GM21717 (cell line): ENCODE measurements at regions not wholly inside any gene's neighbourhood (a gene's known extent, or its start where the extent isn't known, plus 50 kb on each side); places are given as distances from the start of the nearest gene placed in this dataset.
"Not testable (repeated sequence)": the region's sequence is repeated elsewhere in the genome, so short reads cannot be mapped to it uniquely, and the experiment has no call there.

Source experiments
- ATAC-seq: cut with Tn5 transposase; IDR thresholded peaks from one replicate; pipeline ENCODE4 v1.9.1; 2021; ENCODE audit warnings: mild to moderate bottlenecking, moderate library complexity; ENCODE audit not compliant: unreplicated experiment

DNA sequence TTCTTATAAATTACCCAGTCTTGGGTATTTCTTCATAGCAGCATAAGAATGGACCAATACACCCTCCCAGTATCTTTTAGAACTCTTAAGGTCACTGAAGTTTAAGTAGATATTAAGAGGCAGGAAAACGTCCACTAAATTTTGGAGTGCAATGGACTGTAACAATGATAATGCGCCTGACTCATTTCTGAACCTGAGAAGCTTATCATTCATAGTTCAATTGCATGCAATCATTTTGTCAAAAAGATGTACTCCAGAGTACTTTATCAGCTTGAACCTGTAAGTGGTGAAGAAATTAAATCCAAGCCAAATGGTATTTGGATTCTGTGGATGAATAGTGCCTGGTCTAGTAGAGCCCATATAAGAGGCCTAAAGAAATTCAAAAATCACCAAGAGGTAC, 196.5 kb upstream of the CDH9 start:
- ATAC-seq: no peak

DNA sequence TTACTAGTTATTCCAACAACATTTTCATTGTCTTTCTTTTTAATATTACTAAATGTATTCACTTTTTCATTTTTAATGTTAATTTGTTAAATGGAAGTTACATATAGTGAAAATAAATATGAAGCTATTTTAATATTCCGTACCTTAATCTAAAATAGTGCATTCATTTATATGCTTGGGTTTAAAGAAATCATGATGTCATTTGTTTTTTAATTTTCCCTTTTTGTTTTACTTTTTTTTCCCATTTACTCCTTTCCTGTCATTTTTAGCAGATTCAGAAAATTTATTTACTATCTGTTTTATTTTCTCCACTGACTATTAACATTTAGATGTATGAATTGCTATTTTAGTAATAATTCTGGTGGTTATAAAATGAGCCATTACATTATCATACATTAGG, 183.0 kb upstream of the CDH9 start:
- ATAC-seq: no peak

DNA sequence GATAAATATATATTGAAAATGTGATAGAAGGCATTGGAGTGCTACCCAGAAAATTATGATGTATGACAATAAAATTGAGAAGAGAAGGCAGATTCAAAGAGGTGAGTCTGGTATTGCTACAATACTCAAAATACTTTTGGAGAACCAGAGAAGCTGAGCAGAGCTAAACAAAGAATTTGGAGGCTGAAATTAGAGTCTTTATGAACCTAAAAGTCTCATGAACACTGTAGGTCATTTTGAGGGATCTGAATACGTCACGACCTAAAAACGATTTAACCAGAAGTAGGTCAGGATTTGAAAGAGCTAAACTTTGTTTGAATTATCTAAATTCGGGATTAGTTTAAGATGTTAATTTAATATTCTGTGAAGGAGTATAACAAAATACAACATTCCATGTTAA, 182.4 kb upstream of the CDH9 start:
- ATAC-seq: no peak

DNA sequence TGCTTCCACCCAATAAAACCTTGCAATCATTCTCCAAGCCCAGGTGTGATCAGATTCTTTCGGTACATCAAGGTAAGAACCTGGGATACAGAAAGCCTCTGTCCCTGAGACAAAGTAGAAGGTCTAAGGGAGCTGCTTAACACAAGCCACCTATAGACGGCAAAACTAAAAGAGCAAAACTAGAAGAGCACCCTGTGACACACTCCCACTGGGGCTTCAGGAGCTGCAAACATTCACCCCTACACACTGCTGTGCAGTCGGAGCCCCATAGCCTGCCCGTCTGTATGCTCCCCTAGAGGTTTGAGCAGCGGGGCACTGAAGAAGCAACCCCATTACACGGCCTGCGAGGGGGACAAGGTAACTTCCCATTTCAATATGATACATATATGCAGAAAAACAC, 179.6 kb upstream of the CDH9 start:
- ATAC-seq: no peak

DNA sequence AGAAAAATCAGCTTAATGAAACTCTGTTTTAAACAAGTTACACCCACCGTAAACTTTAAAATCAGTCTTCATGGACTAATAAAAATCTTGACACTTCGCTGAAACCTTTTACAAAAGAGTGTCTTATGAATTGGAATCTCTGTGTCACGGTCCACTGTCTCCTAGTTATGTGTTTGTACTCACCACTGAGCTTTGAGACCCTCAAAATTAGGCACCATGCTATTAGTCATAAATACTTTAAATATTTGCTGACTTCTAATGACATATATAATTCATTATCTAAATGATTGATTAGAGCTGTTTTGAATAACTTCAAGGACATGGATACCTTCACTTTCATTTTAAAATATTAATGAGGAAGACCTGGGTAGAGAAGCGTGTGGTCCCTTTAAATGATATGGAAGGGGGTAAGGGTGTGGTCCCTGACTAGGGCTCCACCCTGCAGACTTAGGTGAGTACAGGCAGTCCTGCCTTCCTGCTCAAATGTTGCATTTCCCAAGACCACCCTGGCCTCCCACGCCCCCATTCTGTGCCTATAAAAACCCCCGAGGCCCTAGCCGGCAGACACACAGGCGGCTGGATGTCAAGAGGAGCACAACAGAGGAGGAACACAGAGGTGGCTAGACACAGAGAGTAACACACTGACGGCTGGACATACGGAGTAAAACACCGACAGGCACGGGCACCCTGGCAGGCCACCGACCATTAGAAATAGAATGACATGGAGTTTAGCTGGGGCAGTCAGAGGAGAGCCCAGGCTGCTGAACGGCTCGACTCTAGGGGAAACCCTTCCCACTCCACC, 179.0 kb upstream of the CDH9 start:
- ATAC-seq: no peak

DNA sequence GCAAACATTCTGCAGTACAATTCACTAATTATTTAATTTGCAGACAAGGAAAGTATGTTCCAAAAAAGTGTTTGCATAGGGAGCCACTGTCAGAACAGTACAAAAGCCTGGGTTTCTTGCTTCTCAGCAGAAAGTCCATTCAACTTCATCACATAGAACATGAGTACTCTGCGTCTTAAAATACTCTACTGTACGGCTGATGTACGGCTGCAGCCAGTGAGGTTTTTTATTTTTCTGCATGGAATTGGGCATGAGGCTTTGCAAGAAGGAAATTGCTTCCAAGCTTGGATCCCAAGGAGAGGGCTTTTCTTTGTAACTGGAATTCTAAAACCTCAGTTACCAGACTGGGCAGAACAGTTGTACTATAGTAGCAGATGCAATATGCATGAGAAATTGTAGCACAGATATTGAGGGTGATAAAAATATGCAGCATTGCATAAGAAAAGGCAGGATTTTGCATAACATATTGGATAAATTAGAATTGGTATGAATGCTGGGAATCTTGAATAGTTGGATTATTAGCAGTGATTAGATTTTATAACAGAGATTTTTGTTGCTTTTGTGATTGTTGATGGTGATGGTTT, 178.1 kb upstream of the CDH9 start:
- no peak for ATAC-seq

DNA sequence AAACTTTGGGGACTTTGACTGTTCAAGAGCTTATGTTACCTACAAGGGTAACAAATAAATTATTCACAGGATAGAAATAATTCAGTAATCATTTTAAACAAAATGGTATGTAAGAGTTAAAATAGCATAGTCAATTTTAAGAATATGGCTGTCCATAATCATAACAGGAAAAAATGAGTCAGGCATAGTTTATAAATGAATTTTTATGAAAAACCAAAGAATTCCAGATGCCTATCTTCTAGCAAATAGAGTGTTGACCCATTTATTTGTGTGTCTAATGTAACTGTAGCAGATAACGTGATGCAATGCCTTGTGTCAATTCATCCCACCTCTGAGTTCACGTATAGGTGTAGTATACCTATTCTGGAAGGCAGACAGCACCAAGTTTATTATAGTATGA, 169.7 kb upstream of the CDH9 start:
- ATAC-seq: no peak

DNA sequence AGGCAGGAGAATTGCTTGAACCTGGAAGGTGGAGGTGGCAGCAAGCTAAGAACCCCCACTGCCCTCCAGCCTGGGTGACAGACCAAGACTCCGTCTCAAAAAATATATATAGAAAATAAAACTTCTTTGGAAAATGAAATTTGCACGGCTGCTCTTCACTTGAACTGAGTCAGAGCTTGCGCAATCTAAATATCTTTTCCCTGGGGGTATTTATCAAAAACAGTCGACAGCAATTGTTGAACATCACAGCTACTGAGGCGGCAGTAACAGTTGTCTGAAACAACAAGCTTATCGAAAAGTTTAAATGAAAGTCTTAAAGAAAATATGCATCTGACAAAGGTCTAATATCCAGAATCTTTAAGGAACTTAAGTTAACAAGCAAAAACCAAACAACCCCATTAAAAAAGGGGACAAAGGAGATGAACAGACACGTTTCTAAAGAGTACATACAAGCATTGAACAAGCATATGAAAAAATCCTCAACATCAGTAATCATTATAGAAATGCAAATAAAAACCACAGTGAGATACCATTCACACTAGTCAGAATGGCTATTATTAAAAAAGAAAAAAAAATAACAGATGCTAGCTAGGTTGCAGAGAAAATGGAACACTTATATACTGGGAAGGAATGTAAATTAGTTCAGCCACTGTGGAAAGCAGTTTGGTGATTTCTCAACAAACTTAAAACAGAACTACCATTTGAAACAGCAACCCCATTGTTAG, 153.6 kb upstream of the CDH9 start:
- ATAC-seq: no peak

DNA sequence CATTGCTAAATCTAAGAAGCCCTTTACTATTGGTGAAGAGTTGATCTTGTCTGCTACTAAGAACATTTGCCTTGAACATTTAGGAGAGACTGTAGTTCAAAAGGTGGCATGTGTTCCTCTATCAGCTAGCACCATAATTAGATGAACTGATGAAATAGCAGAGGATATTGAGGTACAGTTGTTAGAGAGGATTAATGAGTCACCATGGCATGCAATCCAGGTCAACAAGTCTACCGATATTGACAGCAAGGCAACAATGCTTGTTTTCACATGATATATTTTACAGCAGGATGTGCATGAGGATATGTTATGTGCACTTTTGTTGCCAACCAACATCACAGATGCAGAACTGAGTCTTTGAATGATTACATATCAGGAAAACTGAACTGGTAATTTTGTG, 134.3 kb upstream of the CDH9 start:
- no peak for ATAC-seq

DNA sequence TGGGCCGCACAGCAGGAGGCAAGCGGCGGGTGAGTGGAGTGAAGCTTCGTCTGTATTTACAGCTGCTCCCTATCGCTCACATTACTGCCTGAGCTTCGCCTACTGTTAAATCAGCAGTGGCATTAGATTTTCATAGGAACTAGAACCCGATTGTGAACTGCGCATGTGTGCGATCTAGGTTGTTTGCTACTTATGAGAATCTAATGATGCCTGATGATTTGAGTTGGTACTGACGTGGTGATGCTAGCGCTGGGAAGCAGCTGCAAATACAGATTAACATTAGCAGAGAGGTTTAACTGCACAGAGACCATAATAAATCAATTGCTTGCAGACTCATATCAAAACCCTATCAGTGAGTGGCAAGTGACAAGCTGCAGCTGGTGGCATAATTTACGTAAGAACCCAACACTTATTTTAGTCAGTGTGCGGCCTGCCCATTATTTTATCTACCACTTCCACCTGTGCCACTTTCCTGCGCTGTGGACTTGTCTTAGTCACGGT, 133.4 kb upstream of the CDH9 start:
- no peak for ATAC-seq

DNA sequence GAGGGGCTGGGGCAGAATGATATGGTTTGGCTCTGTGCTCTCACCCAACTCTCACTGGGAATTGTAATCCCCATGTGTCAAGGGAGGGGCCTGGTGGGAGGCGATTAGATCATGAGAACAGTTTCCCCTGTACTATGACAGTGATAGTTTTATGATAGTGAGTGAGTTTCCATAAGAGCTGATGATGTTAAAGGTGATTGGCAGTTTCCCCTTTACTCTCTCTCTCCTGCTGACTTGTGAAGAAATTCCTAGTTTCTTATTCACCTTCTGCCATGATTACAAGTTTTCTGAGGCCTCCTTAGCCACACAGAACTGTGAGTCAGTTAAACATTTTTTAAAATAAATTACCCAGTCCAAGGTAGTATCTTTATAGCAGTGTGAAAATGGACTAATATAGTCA, 120.4 kb upstream of the CDH9 start:
- ATAC-seq: no peak

DNA sequence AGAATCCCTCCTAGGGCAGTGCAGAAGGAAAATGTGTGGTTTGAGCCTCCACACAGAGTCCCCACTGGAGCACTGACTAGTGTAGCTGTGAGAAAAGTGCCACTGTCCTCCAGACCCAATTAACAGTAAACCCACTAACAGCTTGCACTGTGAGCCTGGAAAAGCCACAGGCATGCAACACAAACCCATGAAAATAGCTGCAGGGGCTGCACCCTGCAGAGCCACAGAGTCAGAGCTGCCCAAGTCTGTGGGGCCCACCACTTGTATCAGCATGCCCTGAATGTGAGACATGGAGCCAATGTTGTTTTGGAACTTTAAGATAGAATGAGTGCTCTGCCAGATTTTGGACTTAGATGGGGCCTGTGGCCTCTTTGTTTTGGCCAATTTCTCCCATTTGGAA, 119.8 kb upstream of the CDH9 start:
- ATAC-seq: no peak

DNA sequence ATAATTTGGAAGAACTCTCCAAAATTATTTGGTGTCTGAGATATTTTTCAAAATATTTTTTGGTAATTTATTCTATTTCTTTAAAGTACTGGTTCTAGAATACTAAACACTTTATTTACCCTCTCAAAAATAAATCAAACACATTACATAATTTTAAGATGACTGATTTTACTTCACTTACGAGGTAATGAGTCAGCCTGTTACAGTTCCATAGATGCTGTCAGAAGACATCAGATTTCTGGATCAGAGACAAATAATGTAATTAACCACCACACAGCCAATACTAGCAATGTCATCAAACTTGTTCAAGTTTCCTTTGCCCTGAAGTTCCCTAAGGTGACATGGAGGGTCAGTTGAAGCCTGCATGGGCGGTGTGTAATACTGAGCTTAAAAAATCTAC, 106.1 kb upstream of the CDH9 start:
- no peak for ATAC-seq

DNA sequence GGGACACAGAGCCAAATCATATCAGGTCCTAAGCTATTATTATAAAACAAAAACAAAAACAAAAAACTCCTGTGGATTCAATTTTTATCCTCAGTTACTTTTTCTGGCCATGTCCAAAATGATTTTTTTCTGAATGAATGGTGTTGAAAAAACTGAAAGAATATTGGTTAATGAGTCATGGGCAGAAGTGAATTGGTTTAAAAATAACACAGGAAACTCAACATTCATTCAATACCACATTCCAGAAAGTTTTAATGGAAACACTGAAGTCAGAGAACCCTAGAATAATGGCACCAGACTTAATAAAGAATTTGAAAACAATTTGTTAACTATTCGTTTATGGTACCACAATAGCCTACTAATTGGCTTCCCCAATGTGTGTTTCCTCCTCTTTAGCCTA, 102.4 kb upstream of the CDH9 start:
- ATAC-seq: no peak

DNA sequence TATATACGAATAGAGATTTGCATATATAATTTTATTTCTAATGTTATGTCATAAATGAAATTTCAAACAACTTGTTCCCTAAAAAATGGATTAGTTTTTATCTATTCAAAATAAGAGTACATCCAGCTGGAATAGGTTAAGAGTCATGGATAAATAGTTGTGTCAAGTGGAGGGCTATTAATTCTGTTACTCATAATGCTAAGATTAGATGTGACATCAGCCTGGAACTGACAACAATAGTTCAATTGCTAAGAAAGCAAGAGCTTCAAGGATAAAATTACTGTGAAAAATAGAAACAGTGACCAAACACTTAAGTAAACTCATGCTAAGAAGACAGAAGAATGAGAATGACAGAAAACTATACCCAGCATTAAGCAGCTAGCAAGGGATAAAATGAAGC, 92.2 kb upstream of the CDH9 start:
- no peak for ATAC-seq

DNA sequence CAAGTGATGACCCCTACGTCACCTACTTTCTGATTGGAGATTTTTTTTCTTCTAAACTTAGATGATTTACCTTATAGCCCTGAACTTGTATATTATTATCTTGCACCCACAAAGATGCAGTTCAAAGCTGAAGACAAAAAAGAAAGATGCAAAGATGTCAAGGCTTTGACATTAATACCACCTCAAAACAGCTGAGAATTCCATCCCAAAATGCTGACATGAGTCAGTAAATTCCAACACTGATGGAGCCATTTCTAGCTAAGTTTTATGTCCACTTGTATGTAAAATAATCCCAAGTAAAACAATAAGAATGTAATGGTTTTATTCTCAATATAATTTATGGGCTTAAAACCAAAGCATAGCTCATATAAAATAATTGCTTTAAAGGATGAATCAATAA, 91.5 kb upstream of the CDH9 start:
- ATAC-seq: no peak

DNA sequence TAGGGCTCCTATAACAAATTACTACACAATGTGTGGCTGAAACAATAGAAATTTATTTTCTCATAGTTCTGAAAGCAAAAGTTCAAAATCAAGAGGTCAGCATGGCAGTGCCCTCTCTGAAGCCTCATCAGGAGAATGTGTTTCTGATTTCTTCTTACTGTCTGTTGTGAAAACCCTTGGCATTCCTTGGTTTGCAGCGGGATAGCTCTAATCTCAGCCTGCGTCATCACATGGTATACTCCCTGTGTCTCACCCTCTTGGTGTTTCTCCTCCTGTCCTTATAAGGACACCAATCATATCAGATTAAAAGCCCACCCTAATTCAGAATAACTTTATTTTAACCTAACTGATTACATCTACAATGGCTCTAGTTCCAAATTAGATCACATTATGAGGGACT, 87.5 kb upstream of the CDH9 start:
- ATAC-seq: no peak

DNA sequence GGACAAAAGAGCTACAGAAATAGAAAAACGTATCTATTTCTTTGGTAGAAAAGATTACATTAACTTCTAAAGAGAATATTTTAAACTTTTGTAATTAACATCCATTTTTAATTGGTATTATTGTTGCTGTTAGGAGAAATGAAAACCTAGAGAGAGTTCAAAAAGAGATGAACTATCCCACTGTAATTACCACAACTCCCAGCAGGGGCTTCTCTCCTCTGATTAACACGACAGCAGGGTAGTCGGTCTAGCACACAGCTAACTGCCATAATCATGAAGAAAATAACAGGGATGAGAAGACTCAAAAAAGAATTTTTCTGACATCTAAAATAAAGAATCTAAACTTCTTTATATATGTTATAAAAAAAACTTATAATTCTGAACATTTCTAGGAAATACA, 86.2 kb upstream of the CDH9 start:
- ATAC-seq: no peak

DNA sequence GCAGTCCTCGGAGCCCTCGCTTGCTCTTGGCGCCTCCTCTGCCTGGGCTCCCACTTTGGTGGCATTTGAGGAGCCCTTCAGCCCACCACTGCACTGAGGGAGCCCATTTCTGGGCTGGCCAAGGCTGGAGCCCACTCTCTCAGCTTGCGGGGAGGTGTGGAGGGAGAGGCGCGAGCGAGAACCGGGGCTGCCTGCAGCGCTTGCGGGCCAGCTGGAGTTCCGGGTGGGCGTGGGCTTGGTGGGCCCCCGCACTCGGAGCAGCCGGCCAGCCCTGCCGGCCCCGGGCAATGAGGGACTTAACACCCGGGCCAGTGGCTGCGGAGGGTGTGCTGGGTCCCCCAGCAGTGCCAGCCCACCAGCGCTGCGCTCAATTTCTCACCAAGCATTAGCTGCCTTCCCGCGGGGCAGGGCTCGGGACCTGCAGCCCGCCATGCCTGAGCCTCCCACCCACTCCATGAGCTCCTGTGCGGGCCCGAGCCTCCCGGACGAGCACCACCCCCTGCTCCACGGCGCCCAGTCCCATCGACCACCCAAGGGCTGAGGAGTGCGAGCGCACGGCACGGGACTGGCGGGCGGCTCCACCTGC, 81.4 kb upstream of the CDH9 start:
- not testable (repeated sequence) for ATAC-seq

DNA sequence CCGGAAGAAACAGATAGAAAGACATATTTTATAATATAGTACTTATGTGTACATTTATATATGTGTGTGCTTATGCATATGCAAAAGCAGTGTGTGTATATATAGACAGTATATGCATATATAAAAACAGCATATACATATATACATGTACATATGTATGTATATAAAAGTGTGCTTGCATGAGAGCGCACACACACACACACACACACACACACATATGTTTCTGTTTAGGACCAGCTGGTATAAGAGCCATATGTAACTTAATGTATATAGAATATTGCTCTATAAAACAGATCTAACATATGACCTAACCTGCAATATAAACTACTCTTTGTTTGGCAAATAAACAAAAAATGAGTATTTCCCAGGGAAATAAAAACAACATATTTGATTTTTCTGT, 65.1 kb upstream of the CDH9 start:
- no peak for ATAC-seq

DNA sequence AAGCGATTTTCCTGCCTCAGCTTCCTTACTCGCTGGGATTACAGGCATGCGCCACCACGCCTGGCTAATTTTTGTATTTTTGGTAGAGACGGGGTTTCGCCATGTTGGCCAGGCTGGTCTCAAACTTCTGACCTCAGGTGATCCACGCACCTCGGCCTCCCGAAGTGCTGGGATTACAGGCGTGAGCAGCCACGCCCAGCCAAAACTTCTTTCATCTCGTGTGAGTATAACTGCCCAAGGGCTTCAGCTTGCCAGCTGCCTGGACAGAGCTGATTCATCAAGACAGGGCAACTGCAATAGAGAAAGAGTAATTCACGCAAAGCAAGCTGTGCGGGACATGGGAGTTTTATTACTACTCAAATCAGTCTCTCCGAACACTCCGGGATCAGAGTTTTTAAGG, 57.4 kb upstream of the CDH9 start:
- ATAC-seq: not testable (repeated sequence)

DNA sequence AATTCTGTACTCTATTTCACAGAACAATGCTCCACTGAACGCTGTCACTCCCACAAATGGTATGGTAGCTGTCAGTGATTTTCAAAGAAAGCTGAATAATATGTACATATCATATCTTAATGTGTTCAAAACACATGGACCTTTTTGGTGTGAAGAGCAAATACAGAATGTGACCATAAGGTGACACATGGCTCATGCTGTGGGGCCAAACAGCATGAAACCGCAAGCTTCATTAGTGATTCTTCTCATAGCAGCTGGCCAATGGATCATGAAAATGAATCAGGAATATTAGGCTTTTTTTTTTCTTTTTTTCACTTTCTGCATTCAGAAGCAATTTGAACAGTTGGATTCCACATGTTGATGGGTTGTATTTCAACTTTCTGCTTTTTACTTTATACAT, 54.9 kb upstream of the CDH9 start:
- ATAC-seq: no peak
